ENCODE measurements at regions not wholly inside any gene's neighbourhood (a gene's known extent, or its start where the extent isn't known, plus 50 kb on each side); places are given as distances from the start of the nearest gene placed in this dataset.

DNA sequence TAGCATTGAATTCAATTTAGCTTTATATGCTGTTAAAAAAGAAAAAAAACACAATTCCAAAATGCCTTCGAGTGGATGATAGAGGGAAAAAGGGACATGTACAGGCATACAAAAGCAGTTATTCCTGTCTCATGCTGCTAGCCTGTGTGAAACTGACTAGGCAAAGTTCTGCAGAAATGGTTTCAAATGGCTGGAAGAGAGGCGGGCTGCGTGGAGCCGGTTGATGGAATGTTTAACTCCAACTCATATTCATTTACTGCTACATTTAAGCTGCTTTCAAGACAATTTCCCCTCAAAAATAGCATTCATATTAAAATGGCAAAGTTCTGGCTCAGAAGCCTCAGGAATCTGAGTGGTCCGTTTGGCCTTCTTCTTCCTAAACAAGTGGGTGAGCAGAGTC, 143.8 kb upstream of the PPARGC1A start:
- no peak for DNase-seq

DNA sequence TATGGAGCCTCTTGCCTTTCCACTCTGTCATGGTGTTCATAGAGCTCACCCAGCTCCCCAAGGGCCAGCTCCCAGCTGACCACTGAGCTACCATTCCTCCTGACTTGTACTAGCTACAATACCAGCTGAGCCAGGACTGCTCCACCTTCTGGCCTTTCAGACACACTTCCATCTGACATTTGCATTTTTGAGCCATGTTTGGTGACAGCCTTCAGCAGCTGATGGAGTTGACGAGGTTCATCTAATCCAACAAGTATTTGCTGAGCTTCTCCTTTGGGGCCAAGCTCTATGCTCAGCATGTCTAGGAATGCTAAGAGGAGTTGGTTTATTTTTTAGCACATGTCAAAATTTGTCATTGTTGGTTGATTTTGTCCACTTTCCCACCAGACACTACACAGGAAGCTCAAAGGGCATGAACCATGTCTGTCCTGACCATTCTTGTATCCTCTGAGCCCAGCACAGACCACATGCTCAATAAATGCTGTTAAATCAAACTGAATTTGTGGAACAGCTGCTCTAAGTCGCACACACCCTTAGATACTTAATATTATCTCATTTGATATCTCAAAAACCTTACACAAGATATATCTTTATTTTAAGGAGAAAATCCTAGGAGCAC, 142.6 kb upstream of the PPARGC1A start:
- peak; percentile 2 for DNase-seq

DNA sequence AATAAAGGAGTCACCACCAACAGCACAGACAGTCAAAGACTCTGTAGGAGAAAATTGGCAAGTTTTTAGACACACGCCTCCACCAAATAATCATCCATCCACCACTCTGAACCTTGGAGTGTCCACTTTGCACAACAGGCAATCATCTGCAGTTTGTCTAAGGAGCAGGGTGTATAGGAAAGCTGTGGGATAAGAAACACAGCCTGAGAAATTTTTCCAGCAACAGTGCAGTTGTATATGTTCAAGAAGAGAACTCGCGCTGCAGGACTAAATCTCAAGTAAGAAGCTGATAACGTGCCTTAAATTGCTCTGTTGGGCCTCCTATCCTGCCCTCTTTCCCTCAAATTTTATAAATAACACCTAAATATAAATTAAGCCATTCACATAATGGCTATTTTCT, 136.7 kb upstream of the PPARGC1A start:
- DNase-seq, result no peak

DNA sequence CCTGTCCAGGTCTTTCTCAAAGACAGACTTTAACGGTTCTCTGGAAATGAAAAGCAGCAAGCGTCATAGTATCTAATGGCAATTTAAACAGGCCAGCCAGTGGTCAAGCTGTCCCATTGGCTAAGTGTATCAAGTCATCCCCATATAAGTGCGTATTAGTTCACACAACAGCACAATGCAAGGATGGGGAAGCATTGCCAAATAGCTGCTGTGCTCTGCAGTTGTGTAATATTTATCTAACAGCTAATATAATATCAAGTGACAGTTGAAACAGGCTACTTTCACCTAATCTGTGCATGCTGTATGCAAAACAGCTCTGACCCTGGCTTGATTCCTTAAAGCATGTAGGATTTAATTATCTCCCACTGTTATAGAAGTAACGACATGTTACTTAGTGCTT, 134.8 kb upstream of the PPARGC1A start:
- DNase-seq, result peak; percentile 4

DNA sequence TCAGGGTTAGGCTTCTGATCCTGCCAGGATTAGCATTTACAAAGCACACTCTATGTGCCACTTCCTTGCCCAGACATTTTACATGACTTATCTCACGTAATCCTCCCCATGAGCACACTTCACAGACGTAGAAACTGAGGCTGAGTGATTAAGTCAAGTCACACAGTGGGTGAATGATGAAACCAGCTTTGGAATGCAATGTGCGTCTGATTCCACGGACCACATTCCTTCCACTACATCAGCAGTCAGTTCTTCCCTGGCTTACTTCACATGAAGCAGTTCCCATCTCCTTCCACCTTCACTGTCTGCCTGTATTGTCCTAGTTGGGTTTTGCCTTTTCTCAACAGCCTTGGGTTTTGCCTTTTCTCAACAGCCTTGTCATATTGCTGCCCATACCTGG, 134.3 kb upstream of the PPARGC1A start:
- DNase-seq, result no peak

DNA sequence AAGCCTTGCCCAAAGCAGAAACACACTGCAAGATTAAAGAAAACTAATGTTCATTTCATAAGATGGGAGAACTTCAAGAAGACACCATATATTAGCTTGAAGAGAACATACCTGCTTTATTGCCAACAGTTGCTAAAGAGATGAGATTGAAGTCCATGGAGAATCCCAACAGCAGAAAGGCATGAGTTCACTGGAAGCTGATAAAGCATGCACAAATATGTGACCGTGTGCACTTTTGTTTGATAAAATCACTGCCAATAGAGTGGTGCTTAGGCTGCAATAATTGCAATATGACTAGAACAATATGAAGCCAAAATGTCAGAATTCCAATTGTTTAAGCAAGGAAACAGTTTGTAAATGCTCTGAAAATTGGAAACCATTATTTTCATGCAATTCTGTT, 125.9 kb upstream of the PPARGC1A start:
- no peak for DNase-seq

DNA sequence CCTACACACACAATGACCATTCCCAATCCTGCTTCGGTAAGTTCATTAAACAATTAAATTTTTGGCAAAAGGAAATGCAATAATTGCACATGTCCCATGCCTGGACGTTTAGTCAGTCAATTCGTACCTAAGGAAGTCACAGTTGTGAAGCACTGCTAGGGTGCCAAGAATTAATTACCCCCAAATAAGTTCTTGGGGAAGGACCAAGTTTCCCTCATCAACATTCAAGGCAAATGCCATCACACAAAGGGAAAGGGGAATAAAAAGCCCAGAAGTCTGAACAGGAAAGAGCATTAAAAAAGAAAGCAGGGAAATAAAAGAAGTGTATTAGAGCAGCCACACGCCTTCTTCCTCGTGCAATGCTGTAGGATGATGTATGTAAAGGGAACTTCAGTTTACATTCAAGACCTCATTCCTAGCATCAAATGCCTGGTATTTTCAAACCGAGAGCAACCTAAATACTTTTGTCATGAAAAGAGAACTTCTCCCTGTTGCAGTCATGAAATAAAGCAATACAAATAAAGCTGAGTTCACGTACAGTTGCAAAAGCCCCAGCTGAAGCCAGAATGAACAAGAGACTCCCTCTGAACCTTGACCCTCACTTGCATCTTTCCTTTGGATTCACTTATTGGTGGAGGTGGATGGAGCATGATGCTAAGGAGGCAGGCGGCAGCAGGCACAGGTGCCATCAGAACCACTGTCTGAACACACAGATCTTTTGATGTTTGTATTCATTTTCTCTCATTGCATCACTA, 124.0 kb upstream of the PPARGC1A start:
- DNase-seq, result no peak

DNA sequence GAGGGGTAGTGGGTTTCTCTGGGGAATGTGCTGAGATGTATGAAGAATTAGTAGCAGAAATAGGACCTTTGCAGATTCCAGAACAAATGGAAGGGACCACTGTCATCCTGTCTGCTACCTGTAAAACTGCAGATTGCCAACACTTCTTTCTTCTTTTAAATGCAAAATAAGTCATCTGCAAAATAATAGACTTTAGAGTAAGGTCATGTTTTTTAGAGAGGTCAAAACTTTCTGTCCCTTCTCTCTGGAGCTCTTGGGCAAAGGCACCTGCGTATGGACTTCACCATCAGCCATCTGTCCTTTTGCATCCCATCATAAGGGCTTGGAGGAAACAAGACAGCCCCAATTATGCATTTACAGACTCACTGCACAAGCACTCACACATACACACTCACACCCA, 121.1 kb upstream of the PPARGC1A start:
- no peak for DNase-seq

DNA sequence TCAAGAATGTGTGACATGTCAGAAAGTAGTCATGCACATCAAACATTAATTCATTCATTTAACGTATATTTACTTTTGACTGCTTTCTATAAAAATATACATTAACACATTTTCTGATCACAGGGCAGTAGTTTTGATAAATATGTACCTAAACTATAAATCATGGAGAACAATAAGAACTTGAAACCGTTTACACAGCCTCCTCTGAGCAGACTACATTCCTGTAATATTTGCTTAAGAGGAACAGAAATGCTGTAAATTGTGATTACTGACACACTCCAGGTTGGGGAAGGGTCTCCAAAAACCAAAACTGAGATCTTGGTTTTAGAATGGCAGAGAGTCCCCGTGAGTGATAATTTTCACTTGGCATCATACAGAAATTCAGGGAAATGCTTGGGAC, 120.7 kb upstream of the PPARGC1A start:
- DNase-seq, result no peak

DNA sequence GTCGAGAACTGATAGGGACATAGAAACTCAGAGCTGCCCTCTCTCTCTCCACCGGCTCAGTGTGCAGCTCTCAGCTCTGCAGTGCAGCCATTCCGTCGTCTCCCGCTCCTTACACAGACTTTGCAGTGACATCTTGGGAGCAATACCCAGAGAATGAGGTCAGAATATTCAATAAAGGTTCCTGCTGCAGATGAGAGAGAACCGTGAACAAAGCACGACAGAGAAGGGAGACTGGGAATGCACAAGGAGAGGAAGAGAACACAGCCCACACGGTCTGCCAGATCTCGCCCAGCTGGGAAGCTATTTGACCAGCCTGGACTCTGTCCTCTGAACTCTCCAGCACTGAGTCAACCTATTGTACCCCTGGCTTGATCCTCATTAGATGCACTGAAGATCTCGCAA, 118.0 kb upstream of the PPARGC1A start:
- DNase-seq, result no peak

DNA sequence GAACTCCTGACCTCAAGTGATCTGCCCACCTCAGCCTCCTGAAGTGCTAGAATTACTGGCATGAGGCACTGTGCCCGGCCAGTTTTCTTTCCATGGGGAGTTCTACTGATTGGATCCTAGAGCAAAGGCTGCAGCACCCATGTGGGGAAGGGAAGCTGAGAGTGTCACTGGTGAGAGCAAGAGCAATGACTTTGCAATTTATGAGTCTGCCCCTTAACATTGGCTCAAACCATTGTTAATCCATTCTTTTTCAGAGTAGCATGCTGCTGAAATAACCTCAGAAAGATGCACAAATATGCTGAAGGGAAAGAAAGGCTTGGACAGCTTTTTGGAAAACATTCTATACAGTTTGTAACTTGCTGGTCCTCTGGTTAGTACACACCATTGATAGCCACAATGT, 116.4 kb upstream of the PPARGC1A start:
- DNase-seq, result no peak

DNA sequence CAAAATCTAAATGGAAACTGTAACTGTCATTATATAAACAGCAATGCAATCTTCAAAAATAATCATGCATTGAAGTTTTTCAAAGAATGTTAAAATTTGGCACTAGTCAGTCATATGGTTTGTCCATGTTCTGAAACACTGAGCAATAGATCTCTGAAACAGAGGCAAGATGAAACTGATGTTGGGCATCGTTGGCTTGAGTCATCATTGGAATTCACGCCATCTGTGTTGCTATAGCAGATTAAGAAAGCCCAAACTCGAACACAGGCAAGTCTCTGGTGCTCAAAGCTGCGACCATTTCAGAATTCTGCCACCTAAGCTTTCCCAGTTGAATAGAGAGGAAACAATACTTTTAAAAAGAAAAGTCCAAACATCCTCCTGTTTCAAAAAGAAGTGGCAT, 114.1 kb upstream of the PPARGC1A start:
- DNase-seq, result no peak

DNA sequence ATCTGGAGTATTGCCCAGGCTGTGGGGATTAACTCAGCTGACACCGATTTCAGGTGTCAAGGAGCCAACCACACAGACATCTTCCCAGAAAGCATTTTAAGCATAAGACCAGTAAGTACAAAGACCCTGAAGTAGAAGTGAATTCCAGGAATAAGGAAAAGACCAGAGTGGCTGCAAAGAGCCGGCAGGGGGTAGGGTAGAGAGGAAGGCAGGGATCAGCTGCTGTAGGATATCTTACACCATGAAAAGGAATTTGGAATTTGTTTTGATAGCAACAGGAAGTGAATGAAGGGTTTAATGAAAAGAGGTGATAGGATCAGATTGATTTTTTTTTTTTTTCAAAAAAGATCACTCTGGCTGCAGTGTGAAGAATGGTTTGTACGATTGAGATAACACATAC, 113.6 kb upstream of the PPARGC1A start:
- DNase-seq, result no peak

DNA sequence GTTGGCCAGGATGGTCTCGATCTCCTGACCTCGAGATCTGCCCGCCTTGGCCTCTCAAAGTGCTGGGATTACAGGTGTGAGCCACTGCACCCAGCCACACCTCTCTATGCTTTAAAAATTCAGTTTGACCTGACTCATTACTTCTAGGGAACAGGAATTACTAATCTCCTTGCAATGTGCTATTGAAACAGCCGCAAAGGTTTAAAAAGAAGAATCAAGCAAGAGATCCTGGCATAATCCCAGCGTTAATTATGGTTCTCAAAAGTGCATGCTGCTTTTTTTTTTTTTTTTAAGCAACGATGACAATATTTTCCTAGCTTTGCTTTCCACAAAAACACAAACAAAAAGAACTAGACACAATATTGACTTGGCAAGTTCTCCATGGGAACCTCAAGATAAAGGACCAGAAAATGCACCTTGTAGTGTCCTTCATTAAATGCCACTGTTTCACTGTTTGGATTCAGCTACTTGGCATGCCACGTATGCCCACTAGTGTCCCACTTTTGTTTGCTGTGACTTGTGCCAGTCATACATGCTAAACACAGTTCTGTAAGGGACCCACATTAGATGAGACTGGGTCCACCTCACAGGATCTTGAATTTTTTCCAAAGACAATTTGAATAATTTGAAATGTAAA, 112.6 kb upstream of the PPARGC1A start:
- DNase-seq, result no peak

DNA sequence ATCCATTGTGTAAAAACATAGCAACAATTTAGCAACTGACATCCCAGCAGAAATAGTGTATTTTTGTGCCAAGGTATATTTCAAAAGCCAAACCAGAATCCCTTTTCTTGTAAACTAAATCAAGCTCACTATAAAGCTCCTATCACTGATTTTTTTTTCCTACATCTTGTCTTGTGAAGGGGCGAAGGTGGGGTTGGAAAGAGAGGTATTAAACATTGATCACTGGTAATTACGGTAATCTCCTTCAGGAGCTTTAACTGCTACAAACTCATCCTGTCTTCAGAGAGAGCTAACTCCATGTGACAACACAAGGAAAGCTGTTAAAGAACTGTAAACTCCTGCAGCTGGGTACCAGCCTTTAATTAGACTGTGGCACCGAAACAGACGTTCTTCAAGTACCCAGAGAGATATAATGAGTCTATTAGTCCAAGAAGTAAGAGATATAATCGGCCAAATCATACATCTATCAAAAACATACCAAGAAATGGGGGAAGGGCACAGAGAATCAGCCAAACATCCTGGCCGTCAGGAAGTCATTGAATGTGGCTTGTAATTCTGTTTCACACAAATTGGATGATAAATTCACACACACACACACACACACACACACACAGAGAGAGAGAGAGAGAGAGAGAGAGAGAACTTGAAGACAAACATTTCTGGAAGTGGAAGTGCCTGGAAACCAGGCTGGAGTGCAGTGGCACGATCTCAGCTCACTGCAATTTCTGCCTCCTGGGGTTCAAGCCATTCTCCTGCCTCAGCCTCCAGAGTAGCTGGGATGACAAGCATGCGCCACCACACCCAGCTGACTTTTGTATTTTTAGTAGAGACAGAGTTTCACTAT, 111.9 kb upstream of the PPARGC1A start:
- no peak for DNase-seq

DNA sequence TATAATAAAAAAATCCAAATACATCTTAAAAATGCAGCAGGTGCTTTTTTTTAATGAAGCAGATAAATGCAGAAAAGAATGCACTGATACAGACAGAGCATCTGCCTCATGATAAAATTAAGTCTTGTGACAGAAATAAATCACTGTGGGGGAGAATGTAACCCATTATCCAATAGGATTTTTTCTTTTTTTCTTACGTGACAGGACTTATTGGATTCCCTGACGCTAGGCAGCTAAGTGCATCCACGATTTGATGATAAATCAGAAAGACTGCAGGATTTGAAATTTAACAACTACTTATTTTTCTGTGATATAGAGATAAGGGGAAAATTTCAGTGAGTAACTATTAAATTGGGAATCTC, 110.6 kb upstream of the PPARGC1A start:
- no peak for DNase-seq

DNA sequence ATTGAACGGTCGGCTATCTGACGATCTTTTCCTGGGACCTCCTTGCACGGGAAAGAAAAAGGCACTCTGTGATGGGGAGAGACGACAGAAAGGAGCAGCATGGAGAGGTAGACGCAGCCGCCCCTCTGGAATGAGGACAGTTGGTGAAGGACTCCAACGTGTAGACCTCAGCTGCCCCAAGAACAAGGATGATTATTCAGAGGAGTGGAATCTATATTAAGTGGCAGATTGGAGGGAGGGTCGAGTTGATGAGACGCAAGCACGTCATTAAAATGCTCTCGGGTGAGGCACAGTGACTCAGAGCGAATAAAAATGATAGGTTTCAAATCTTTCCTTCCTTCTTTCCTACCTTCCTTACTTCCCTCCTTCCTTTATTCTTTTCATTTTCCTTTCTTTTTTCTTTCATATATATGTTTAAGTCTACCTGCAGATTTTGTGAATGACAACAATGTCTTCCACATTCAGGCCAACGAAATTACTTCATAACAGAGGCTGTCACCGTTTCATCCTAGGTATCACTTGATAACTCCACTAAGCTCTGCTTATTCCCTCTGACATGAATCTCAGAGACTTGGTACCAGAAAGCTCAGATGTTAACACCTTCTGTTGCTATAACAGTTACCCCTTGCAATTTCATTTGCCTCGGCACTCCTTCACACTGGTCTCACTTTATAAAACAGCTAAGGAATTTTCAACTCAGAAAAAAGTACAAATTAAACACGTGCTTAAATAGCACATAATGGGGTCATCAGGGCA, 110.0 kb upstream of the PPARGC1A start:
- DNase-seq, result no peak

DNA sequence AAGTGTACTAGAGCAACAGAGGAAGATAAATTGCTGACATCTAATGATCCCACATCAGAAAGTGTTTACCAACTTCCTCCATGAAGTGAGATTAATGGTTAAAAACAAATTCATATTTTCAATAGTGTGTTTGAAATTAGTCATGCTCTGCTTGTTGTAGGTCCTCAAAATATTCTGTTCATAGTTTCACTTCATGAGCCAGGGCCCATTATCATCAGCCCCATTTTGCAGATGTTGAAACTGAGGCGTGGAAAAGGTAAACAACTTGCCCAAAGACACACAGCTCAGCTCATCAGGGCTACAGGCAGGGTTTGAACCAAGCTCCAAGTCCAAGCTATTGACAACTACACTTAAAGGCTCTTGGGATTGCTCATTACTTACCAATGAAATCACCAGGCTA, 103.5 kb upstream of the PPARGC1A start:
- no peak for DNase-seq

DNA sequence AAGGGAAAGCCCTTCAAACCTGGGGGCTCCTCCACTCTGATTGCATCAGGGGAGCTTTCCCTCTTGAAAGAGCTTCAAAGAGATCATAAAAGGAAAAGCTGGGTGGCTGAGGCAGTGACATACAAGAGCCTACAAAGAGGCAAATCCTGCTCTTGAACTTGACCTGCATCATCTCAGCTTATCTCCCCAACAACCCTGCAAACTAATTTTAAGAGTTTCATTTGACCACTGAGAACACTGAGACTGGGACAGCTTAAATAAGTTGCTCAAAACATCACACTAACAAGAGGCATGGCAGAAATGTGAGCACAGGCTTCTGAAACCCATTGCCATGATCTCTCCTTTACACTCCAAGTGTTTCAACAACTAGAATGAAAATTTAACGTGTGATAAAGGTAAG, 101.6 kb upstream of the PPARGC1A start:
- no peak for DNase-seq

DNA sequence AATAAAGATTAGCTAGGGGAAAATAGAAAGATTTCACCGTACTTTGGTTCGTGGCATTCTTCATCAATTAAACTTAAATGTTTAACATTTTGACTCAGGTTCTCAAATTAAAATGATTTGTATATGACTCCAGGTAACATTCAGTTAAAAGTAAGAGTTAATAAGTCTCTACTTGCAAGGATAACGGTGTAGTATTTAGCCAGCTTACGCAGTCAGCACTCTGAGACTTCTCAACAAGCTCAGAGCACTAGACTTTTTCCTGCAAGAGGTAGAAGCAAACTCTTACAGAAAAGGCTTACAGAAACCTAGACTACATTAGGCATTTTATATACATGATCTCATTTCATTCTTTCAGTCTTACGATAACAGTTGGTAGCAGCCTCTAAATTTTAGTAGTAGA, 96.4 kb upstream of the PPARGC1A start:
- no peak for DNase-seq

DNA sequence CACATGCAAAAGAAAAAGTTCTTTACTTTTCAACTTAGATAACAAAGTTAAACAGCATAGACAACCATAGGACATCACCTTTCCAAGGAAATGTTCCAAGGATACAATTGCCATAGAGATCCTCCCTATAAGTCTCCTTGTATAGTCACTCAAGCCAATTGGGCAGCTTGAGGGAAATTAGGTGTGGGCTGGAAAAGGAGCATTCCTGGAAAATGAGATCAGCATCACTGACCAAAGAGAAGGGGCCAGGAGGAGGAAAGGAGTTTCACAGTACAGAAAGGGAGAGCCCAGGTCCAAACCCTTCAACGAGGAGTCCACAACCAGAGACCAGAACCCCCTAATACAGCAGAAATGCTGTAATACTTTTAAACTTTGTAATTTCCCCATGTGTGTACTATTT, 91.5 kb upstream of the PPARGC1A start:
- DNase-seq, result no peak

DNA sequence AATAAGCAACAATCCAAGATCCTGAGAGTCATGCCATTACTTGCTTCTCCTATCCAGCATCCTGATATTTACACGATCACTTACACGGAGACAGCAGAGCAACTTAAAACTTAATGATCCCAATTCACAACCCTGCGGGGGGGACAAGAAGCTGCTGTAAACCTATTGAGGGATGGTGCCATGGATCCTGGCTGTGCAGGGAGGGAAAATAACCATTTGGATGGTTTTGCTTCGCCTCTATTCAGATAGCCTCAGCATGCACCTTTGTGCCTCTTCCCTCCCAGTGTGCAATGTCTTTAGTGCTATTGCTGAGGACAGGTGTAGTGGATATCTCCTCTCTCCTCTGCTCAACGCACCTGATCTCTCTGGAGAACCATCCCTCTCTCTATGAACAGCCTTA, 89.7 kb upstream of the PPARGC1A start:
- DNase-seq, result no peak

DNA sequence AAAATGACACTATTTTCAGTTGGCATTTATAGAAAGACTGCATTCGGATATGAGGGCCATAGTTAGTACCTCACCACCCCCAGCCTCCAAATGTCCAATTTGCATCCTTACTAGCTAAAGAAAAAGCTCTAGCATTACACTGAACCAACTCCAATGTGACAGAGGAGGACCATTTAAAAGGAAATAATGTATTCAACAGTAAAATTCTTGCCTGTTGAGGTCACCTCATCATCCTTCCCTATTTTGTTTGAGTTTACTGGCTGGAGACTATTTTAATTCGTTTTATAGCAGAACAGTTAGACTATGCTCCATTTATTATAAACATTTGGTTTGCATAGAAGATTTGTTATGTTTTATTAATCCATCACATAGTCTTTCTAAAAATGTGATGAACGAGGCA, 88.2 kb upstream of the PPARGC1A start:
- no peak for DNase-seq
